ENCODE measurements at regions not wholly inside any gene's neighbourhood (a gene's known extent, or its start where the extent isn't known, plus 50 kb on each side); places are given as distances from the start of the nearest gene placed in this dataset.

- no peak for TF ChIP-seq ZNF239 (tag by site-specific recombination; IDR thresholded peaks at IDR 0.05)
- no peak for TF ChIP-seq ZNF580 (tag by site-specific recombination; IDR thresholded peaks at IDR 0.05)
- no peak for TF ChIP-seq CTCF (tag by site-specific recombination; IDR thresholded peaks at IDR 0.05)
- no peak for TF ChIP-seq KLF7 (tag by site-specific recombination; IDR thresholded peaks at IDR 0.05; ENCODE audit: borderline replicate concordance)
- no peak for TF ChIP-seq ZNF48 (tag by site-specific recombination; IDR thresholded peaks at IDR 0.05)
- TF ChIP-seq ZNF777 (tag by site-specific recombination; IDR thresholded peaks at IDR 0.05; ENCODE audit: borderline replicate concordance): no peak
- TF ChIP-seq ZNF248 (tag by site-specific recombination; IDR thresholded peaks at IDR 0.05): no peak
These were observed 1112.3 kb downstream of the DSC3 start for GRCh38 chr18:29930231-29930630.
